ENCODE measurements at regions not wholly inside any gene's neighbourhood (a gene's known extent, or its start where the extent isn't known, plus 50 kb on each side); places are given as distances from the start of the nearest gene placed in this dataset.

- Histone ChIP-seq H3K27me3 (peaks cover 0 to 6% of the 10 kb centered on the region in 2 donors), H3K36me3 (no peaks in the 10 kb centered on the region), H3K4me1 (no peaks in the 10 kb centered on the region), H3K9me3 (peaks cover 0 to 14% of the 10 kb centered on the region in 2 donors), H3K27ac (no peak overlapping the region), H3K4me3 (no peak overlapping the region)
- peak in 1 of 4 donors; percentile 45 for DNase-seq
- intact Hi-C loops (cut with DNase I): no loop called here
- no peak for ATAC-seq
- no peak for TF ChIP-seq CTCF (IDR thresholded peaks at IDR 0.05)
Measured at GRCh38 chr13:111482126-111482525, 161.7 kb downstream of the TEX29 start.

- ATAC-seq (no peak), DNase-seq (peak in 1 of 4 donors; percentile 49)
- intact Hi-C loops (cut with DNase I): no loop called here
Measured at GRCh38 chr13:111482806-111483620, 162.6 kb downstream of the TEX29 start.

GRCh38 chr13:111483621-111483987 is 163.2 kb downstream of the TEX29 start:
- no peak for ATAC-seq
- Histone ChIP-seq H3K27ac (no peak overlapping the region), H3K27me3 (peaks cover 0 to 8% of the 10 kb centered on the region in 2 donors), H3K4me1 (no peaks in the 10 kb centered on the region), H3K36me3 (no peaks in the 10 kb centered on the region), H3K9me3 (peaks cover 0 to 25% of the 10 kb centered on the region in 2 donors), H3K4me3 (no peak overlapping the region)
- DNase-seq: peak in 1 of 4 donors; percentile 9
- intact Hi-C loops (cut with DNase I): no loop called here
- TF ChIP-seq CTCF (IDR thresholded peaks at IDR 0.05): no peak

More at GRCh38 chr13:111482806-111483620, 162.6 kb downstream of the TEX29 start:
- H3K4me1 ChIP-seq: no peaks in the 10 kb centered on the region
- H3K27me3 ChIP-seq: peaks cover 0 to 6% of the 10 kb centered on the region in 2 donors
- H3K36me3 ChIP-seq: no peaks in the 10 kb centered on the region
- H3K9me3 ChIP-seq: peaks cover 0 to 23% of the 10 kb centered on the region in 2 donors
- no peak overlapping the region for H3K27ac ChIP-seq
- TF ChIP-seq CTCF (IDR thresholded peaks at IDR 0.05): no peak
- H3K4me3 ChIP-seq: no peak overlapping the region

GRCh38 chr13:111484141-111484925 is 163.9 kb downstream of the TEX29 start:
- no peaks in the 10 kb centered on the region for H3K36me3 ChIP-seq
- DNase-seq (peak in 1 of 4 donors; percentile 66), ATAC-seq (no peak)
- no peak overlapping the region for H3K4me3 ChIP-seq
- H3K9me3 ChIP-seq: peaks cover 0 to 26% of the 10 kb centered on the region in 2 donors
- H3K27me3 ChIP-seq: peaks cover 0 to 15% of the 10 kb centered on the region in 2 donors
- H3K27ac ChIP-seq: no peak overlapping the region
- no peaks in the 10 kb centered on the region for H3K4me1 ChIP-seq
- intact Hi-C loops (cut with DNase I): no loop called here
- no peak for TF ChIP-seq CTCF (IDR thresholded peaks at IDR 0.05)

GRCh38 chr13:111484959-111485358 is 164.5 kb downstream of the TEX29 start:
- H3K36me3 ChIP-seq: no peaks in the 10 kb centered on the region
- intact Hi-C loops (cut with DNase I): no loop called here
- H3K9me3 ChIP-seq: peaks cover 0 to 26% of the 10 kb centered on the region in 2 donors
- DNase-seq (peak in 1 of 4 donors; percentile 16), ATAC-seq (no peak)
- no peak for TF ChIP-seq CTCF (IDR thresholded peaks at IDR 0.05)
- no peak overlapping the region for H3K27ac ChIP-seq
- H3K4me3 ChIP-seq: no peak overlapping the region
- H3K27me3 ChIP-seq: peaks cover 0 to 16% of the 10 kb centered on the region in 2 donors
- H3K4me1 ChIP-seq: no peaks in the 10 kb centered on the region

Data from left lung (tissue), 4 donors.